SU-DHL-6 (cell line): ENCODE measurements at regions not wholly inside any gene's neighbourhood (a gene's known extent, or its start where the extent isn't known, plus 50 kb on each side); places are given as distances from the start of the nearest gene placed in this dataset.

Experiments used
- H2AFZ ChIP-seq: fragments of 200-600 bp; sonication (generic); 2 replicates; pipeline ENCODE4 v1.6.1; 2014; ENCODE audit warnings: low read depth, mild to moderate bottlenecking, moderate library complexity, mixed read lengths, antibody characterized with exemption, low read length; ENCODE audit not compliant: severe bottlenecking
- H3F3A ChIP-seq: fragments of 200-600 bp; shearing (Covaris generic); 2 replicates; pipeline ENCODE4 v1.6.0; 2016; ENCODE audit warnings: antibody characterized with exemption, mild to moderate bottlenecking; ENCODE audit not compliant: insufficient read depth
- H3K27ac ChIP-seq: fragments of 200-600 bp; sonication (generic); 2 replicates; pipeline ENCODE4 v1.5.1; 2016; ENCODE audit warnings: low read depth, mild to moderate bottlenecking, low read length, moderate library complexity, mixed read lengths
- H3K27me3 ChIP-seq: fragments of 200-600 bp; sonication (generic), shearing (Covaris generic); 2 replicates; pipeline ENCODE4 v1.6.0; 2014; ENCODE audit warnings: mild to moderate bottlenecking, low read length
- H3K36me3 ChIP-seq: fragments of 200-600 bp; sonication (generic); 2 replicates; pipeline ENCODE4 v1.6.1; 2014; ENCODE audit warnings: mild to moderate bottlenecking, low read length, mixed read lengths
- H3K4me2 ChIP-seq: fragments of 300-600, 200-600 bp; shearing (Covaris generic), sonication (generic); 2 replicates; pipeline ENCODE4 v1.6.0; 2014; ENCODE audit warnings: low read length, low read depth, mild to moderate bottlenecking; ENCODE audit not compliant: poor library complexity, severe bottlenecking
- H3K4me3 ChIP-seq: fragments of 200-600 bp; sonication (generic); 2 replicates; pipeline ENCODE4 v1.5.1; 2014; ENCODE audit warnings: antibody characterized with exemption, low read length, mild to moderate bottlenecking, mixed read lengths; ENCODE audit not compliant: insufficient read depth, poor library complexity, severe bottlenecking
- H3K79me2 ChIP-seq: fragments of 200-600 bp; sonication (generic); 2 replicates; pipeline ENCODE4 v1.6.1; 2014; ENCODE audit warnings: mild to moderate bottlenecking, low read length, moderate library complexity; ENCODE audit not compliant: insufficient read depth
- H3K9ac ChIP-seq: fragments of 200-600 bp; sonication (generic); 2 replicates; pipeline ENCODE4 v1.7.0; 2014; ENCODE audit warnings: mild to moderate bottlenecking, low read length
- H3K9me2 ChIP-seq: fragments of 200-600 bp; sonication (generic); replicated peaks from 2 replicates; pipeline ENCODE4 v1.6.1; 2014; ENCODE audit warnings: low read length; ENCODE audit not compliant: insufficient read depth
- H3K9me3 ChIP-seq: fragments of 200-600 bp; sonication (generic); 2 replicates; pipeline ENCODE4 v1.6.1; 2014; ENCODE audit warnings: low read length, mixed read lengths; ENCODE audit not compliant: insufficient read depth
- H4K20me1 ChIP-seq: fragments of 200-600 bp; sonication (generic); 2 replicates; pipeline ENCODE4 v1.6.1; 2014; ENCODE audit warnings: low read depth, mild to moderate bottlenecking, antibody characterized with exemption, low read length, moderate library complexity, mixed read lengths
- EZH2phosphoT487 ChIP-seq: fragments of 200-600 bp; sonication (generic), shearing (Covaris generic); conservative IDR thresholded peaks from 2 replicates; pipeline ENCODE4 v1.6.1; 2018; ENCODE audit warnings: mild to moderate bottlenecking, antibody characterized with exemption, low read length, moderate library complexity, mixed read lengths
- TF ChIP-seq, protein P1 (sequence below): fragments of 200-600 bp; sonication (generic); IDR thresholded peaks from one replicate; pipeline ENCODE4 v1.5.1; 2017; ENCODE audit warnings: antibody characterized with exemption, mild to moderate bottlenecking, low read length, moderate library complexity; ENCODE audit not compliant: insufficient read depth, poor library complexity, severe bottlenecking

DNA sequence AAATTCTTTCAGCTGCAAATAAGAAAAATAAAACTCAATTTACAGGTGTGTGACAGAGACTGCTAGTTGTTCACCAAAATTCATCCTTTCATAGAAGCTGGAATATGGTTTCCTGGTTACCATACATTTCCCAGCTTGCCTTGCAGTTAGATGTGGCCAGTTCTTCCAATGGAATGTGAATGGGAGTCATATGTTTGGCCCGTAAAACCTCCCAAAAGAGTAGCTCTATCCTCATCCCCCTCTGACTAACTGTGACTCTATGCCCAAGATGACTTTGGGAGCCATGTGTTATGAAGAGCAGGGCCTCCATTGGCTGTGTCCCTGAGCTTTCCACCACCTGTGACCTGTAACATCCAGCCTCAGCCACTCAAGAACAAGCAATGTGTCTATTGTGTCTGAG lies 90.6 kb upstream of the NGF start:
- Histone ChIP-seq H3K27me3 (no peaks in the 10 kb centered on the region), H3K4me2 (no peak overlapping the region), H4K20me1 (no peaks in the 10 kb centered on the region), H3K36me3 (no peaks in the 10 kb centered on the region), H3K27ac (no peak overlapping the region), H3F3A (no peaks in the 10 kb centered on the region), H3K79me2 (no peaks in the 10 kb centered on the region), H3K4me3 (no peak overlapping the region), H3K9me3 (no peaks in the 10 kb centered on the region), H3K9me2 (no peaks in the 10 kb centered on the region), H3K9ac (no peak overlapping the region), H2AFZ (no peak overlapping the region)
- TF ChIP-seq, protein P1, sequence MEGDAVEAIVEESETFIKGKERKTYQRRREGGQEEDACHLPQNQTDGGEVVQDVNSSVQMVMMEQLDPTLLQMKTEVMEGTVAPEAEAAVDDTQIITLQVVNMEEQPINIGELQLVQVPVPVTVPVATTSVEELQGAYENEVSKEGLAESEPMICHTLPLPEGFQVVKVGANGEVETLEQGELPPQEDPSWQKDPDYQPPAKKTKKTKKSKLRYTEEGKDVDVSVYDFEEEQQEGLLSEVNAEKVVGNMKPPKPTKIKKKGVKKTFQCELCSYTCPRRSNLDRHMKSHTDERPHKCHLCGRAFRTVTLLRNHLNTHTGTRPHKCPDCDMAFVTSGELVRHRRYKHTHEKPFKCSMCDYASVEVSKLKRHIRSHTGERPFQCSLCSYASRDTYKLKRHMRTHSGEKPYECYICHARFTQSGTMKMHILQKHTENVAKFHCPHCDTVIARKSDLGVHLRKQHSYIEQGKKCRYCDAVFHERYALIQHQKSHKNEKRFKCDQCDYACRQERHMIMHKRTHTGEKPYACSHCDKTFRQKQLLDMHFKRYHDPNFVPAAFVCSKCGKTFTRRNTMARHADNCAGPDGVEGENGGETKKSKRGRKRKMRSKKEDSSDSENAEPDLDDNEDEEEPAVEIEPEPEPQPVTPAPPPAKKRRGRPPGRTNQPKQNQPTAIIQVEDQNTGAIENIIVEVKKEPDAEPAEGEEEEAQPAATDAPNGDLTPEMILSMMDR: no peak
- TF ChIP-seq EZH2phosphoT487: no peak

DNA sequence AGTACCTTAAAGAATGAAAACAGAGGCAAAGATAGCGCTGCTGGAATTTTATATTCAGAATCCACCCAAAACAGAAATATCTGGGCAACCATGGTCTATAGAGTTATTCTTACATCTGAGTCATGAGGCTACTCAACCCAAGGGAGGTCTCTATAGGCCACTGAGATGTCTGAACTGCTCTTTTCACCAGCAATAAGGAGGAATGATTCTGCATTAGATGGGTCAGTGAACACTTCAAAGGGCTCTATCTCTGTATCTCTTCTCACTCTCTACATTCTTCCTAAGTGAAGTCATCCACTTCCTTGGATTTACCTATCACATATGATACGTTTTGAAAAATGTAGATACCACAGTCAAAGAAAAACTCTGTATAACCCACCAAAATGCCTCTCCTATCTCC lies 90.2 kb upstream of the NGF start:
- H3K27me3 ChIP-seq: no peaks in the 10 kb centered on the region
- no peaks in the 10 kb centered on the region for H3K9me3 ChIP-seq
- no peak overlapping the region for H2AFZ ChIP-seq
- H3K27ac ChIP-seq: no peak overlapping the region
- no peaks in the 10 kb centered on the region for H3K36me3 ChIP-seq
- H3K4me2 ChIP-seq: no peak overlapping the region
- H3K79me2 ChIP-seq: no peaks in the 10 kb centered on the region
- no peak for TF ChIP-seq EZH2phosphoT487
- TF ChIP-seq, protein P1: no peak
- no peaks in the 10 kb centered on the region for H4K20me1 ChIP-seq
- no peaks in the 10 kb centered on the region for H3F3A ChIP-seq
- no peak overlapping the region for H3K9ac ChIP-seq
- no peak overlapping the region for H3K4me3 ChIP-seq
- no peaks in the 10 kb centered on the region for H3K9me2 ChIP-seq

DNA sequence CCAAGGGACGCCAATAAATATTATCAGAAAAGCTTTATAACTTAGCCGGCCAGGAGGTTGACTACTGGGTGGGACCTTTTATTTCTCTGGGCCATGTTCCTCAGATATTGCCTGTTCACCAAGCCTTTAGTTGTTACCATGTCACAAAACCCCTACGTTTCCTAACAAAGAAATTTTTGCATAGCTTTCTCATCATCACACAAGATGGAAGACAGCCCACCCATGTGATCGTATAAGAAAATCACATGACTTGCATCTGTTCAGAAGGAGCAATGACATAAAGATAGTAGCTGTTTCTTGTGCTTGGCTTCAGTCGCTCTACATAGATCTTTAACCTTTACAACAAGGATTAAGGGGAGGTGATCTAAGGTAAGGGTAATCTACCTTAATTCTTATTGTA lies 88.9 kb upstream of the NGF start:
- H3K36me3 ChIP-seq: no peaks in the 10 kb centered on the region
- no peak overlapping the region for H3K9ac ChIP-seq
- H3K4me3 ChIP-seq: no peak overlapping the region
- TF ChIP-seq, protein P1: no peak
- no peak for TF ChIP-seq EZH2phosphoT487
- no peaks in the 10 kb centered on the region for H3K9me2 ChIP-seq
- no peaks in the 10 kb centered on the region for H3K9me3 ChIP-seq
- H3K27me3 ChIP-seq: no peaks in the 10 kb centered on the region
- no peak overlapping the region for H3K4me2 ChIP-seq
- no peaks in the 10 kb centered on the region for H3K79me2 ChIP-seq
- no peak overlapping the region for H3K27ac ChIP-seq
- no peaks in the 10 kb centered on the region for H4K20me1 ChIP-seq
- H3F3A ChIP-seq: no peaks in the 10 kb centered on the region
- H2AFZ ChIP-seq: no peak overlapping the region
